ENCODE measurements at regions not wholly inside any gene's neighbourhood (a gene's known extent, or its start where the extent isn't known, plus 50 kb on each side); places are given as distances from the start of the nearest gene placed in this dataset.

- TF ChIP-seq REST (IDR thresholded peaks at IDR 0.05; ENCODE audit: insufficient read depth in 1 of 2, low read depth in 2 of 2, low read length in 2 of 2) = no peak
- TF ChIP-seq POLR2AphosphoS5 (IDR thresholded peaks at IDR 0.05; ENCODE audit: low read depth, low read length) = no peak
Measured at GRCh38 chr2:136356125-136357006, 238.4 kb upstream of the CXCR4 start.
